ENCODE measurements at regions not wholly inside any gene's neighbourhood (a gene's known extent, or its start where the extent isn't known, plus 50 kb on each side); places are given as distances from the start of the nearest gene placed in this dataset.

GRCh38 chr3:190220362-190220761, 99.7 kb upstream of the P3H2 start:
- ChIA-PET CTCF (interaction anchor here (0.7 to 1.9 kb wide), 4 partner anchors 164 to 259 kb away, joined by 3 to 5 read pairs (median 4); no protein-coding TSS in a partner anchor), SMC1A (ENCODE audit: uncharacterized antibody, unreplicated experiment) (interaction anchor here (0.6 to 1.8 kb wide), 5 partner anchors 11 to 824 kb away, joined by 3 to 5 read pairs (median 5); no protein-coding TSS in a partner anchor), RAD21 (ENCODE audit: unreplicated experiment) (interaction anchor here (0.9 to 1.2 kb wide), 4 partner anchors 10 to 259 kb away, joined by 3 to 6 read pairs (median 3); partner anchors contain the start of gene CLDN1), POLR2A (interaction anchor here (1.0 kb wide), 1 partner anchor 10 kb away, joined by 6 read pairs; no protein-coding TSS in a partner anchor)
- DNase-seq (ENCODE audit: low read depth, low spot score) (no peak), ATAC-seq (no peak), FAIRE-seq (no peak)
- no peak overlapping the region for H2AFZ ChIP-seq (ENCODE audit: control insufficient read depth, low read depth, low read length)
- intact Hi-C loops (cut with micrococcal nuclease; ENCODE audit: unreplicated experiment) (loop anchor here (10.0 kb wide), 1 partner anchor 474 kb away; no protein-coding TSS in a partner anchor), in situ Hi-C loops (cut with MboI) (no loop called here)
- H3K4me3 ChIP-seq, result no peak overlapping the region
- H4K20me1 ChIP-seq (ENCODE audit: control insufficient read depth, insufficient read depth), result no peaks in the 10 kb centered on the region
- no peaks in the 10 kb centered on the region for H3K4me1 ChIP-seq (ENCODE audit: control insufficient read depth, insufficient read depth, low read length)
- BruUV-seq (replicated peaks), result no TSS peak
- WGBS (ENCODE audit: insufficient coverage, insufficient replicate concordance, low lambda C conversion rate, missing lambda C conversion rate), result 0% methylated on average over 1 of the region's 1 CpG
- no peaks in the 10 kb centered on the region for H3K79me2 ChIP-seq (ENCODE audit: control insufficient read depth, insufficient read depth, low read length)
- TF ChIP-seq HCFC1 (IDR thresholded peaks at IDR 0.05; ENCODE audit: low read length) (no peak), RB1 (IDR thresholded peaks at IDR 0.05; ENCODE audit: borderline replicate concordance) (no peak), IRF5 (IDR thresholded peaks at IDR 0.05; ENCODE audit: borderline replicate concordance) (no peak), RAD21 (IDR thresholded peaks at IDR 0.05; ENCODE audit: insufficient read depth, low read depth, low read length) (no peak), BHLHE40 (IDR thresholded peaks at IDR 0.05; ENCODE audit: borderline replicate concordance in 1 of 2, low read depth in 2 of 2, low read length in 1 of 2) (no peak), ZNF207 (IDR thresholded peaks at IDR 0.05; ENCODE audit: borderline replicate concordance) (no peak), YY1 (IDR thresholded peaks at IDR 0.05; ENCODE audit: low read depth, low read length) (no peak), BMI1 (IDR thresholded peaks at IDR 0.05; ENCODE audit: borderline replicate concordance) (no peak), ZNF622 (IDR thresholded peaks at IDR 0.05) (no peak), HDGF (IDR thresholded peaks at IDR 0.05) (no peak), CREB1 (IDR thresholded peaks at IDR 0.05; ENCODE audit: low read depth) (no peak), RBBP5 (conservative IDR thresholded peaks at IDR 0.05) (no peak), MAX (IDR thresholded peaks at IDR 0.05; ENCODE audit: low read depth, low read length) (no peak), GATAD2B (conservative IDR thresholded peaks at IDR 0.05; ENCODE audit: low read depth) (no peak), SPI1 (IDR thresholded peaks at IDR 0.05; ENCODE audit: borderline replicate concordance, insufficient read depth, low read depth, low read length) (no peak)
- no peaks in the 10 kb centered on the region; the same call in 2 of the 3 replicates for H3K9me3 ChIP-seq (replicated peaks; ENCODE audit: control insufficient read depth, insufficient read depth, low read length)
- no peak overlapping the region for H3K4me2 ChIP-seq (ENCODE audit: control insufficient read depth, insufficient read depth)
- no peaks in the 10 kb centered on the region for H3K27me3 ChIP-seq (replicated peaks in 1 of 2; ENCODE audit: control insufficient read depth in 2 of 2, insufficient read depth in 2 of 2, low read length in 1 of 2)
- no peaks in the 10 kb centered on the region for H3K36me3 ChIP-seq (ENCODE audit: control insufficient read depth in 2 of 2, insufficient read depth in 2 of 2, low read length in 1 of 2)
- no peak overlapping the region for H3K27ac ChIP-seq (ENCODE audit: control insufficient read depth, insufficient read depth)
- no peak overlapping the region for H3K9ac ChIP-seq (ENCODE audit: control insufficient read depth, insufficient read depth, low read length)

All from GM12878 (cell line).